Activated T-cell treated with anti-CD3 and anti-CD28 coated beads, Interleukin-2, amount 50 U/mL, for 24 hours (primary cell): ENCODE measurements at regions not wholly inside any gene's neighbourhood (a gene's known extent, or its start where the extent isn't known, plus 50 kb on each side); places are given as distances from the start of the nearest gene placed in this dataset.

Source experiments
- DNase-seq: peaks from one replicate; pipeline ENCODE4 v3.0.0-alpha.2; 2020
- H3K27ac Mint-ChIP-seq: 2 replicates; pipeline ENCODE4 v1.8.0; 2020; ENCODE audit warnings: mild to moderate bottlenecking, mixed read lengths
- H3K27me3 Mint-ChIP-seq: 2 replicates; pipeline ENCODE4 v1.8.0; 2020; ENCODE audit warnings: mixed read lengths
- H3K36me3 Mint-ChIP-seq: 2 replicates; pipeline ENCODE4 v1.8.0; 2020; ENCODE audit warnings: low read depth, mixed read lengths
- H3K4me1 Mint-ChIP-seq: 2 replicates; pipeline ENCODE4 v1.8.0; 2020; ENCODE audit warnings: low read depth, mixed read lengths
- H3K4me3 Mint-ChIP-seq: 2 replicates; pipeline ENCODE4 v1.8.0; 2020; ENCODE audit warnings: mild to moderate bottlenecking, moderate library complexity, mixed read lengths
- H3K9me3 Mint-ChIP-seq: 2 replicates; pipeline ENCODE4 v1.8.0; 2020; ENCODE audit warnings: mixed read lengths

DNA sequence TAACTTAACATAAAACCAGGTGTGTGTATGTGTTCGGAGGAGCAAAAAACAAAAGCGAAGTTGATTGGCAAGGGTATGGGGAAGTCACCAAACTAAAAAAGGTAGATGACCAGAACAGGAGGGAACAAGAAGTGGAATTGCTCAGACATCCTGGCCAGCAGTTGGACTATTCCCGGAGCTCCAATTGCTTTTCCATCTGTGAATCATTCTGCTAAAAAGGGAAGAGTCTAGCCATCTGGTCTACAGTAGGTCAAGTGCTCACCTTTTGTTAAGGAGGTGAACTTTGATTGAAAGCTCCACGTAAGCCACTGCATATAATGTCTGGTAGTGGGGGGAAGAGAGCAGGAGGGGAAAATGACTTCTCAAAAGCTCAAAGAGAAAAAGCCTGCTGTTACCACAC lies 50.0 kb upstream of the BET1 start:
- H3K27me3 Mint-ChIP-seq = peaks cover 36% of the 10 kb centered on the region
- DNase-seq = no peak
- peaks cover 5% of the 10 kb centered on the region for H3K4me1 Mint-ChIP-seq
- H3K36me3 Mint-ChIP-seq = no peaks in the 10 kb centered on the region
- H3K9me3 Mint-ChIP-seq = no peaks in the 10 kb centered on the region
- H3K27ac Mint-ChIP-seq = no peak overlapping the region
- H3K4me3 Mint-ChIP-seq = no peak overlapping the region

DNA sequence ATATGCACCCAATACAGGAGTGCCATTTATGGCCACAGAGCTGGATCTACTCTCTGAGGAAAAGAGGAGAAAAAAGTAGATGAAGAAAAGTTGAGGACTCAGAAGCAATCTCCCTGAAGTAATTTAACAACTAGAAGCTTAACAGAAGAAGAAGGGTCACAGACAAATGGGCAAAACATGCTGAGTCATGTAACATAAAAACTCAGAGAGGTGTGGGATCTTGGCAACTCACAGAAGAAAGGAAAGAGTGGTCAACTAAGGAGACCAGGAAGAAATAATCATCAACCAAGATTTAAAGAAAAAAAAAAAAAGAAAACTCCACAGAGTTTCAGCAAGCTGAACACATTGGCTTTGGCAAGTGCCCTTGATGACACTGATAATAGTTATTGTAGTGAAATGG lies 51.8 kb upstream of the BET1 start:
- no peak for DNase-seq
- Mint-ChIP-seq H3K27me3 (peaks cover 36% of the 10 kb centered on the region), H3K36me3 (no peaks in the 10 kb centered on the region), H3K27ac (no peak overlapping the region), H3K9me3 (no peaks in the 10 kb centered on the region), H3K4me1 (peaks cover 8% of the 10 kb centered on the region), H3K4me3 (no peak overlapping the region)

DNA sequence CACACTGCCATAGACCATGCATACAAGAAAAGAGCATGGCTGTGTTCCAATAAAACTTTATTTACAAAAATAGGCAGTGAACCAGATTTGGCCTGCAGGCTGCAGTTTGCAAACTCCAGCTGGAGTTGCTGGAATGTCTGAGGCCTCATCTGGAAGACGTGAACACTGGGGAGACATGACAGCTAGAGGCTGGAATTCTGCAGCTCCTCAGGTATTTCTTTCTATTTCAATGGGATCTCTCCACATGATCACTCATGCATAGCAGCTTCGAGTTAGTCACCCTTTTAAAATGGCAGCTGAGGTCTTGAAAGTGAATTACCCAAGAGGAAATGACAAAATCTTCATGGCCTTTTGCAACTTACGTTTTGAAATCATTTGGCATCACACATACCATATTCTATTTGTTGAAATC lies 52.6 kb upstream of the BET1 start:
- no peak for DNase-seq
- Mint-ChIP-seq H3K27ac (no peak overlapping the region), H3K27me3 (peaks cover 39% of the 10 kb centered on the region), H3K9me3 (no peaks in the 10 kb centered on the region), H3K36me3 (no peaks in the 10 kb centered on the region), H3K4me3 (no peak overlapping the region), H3K4me1 (peaks cover 14% of the 10 kb centered on the region)

GRCh38 chr7:94057955-94058354 lies 53.8 kb upstream of the BET1 start:
- Mint-ChIP-seq H3K9me3 (no peaks in the 10 kb centered on the region), H3K27ac (no peak overlapping the region), H3K4me1 (peaks cover 22% of the 10 kb centered on the region), H3K4me3 (no peak overlapping the region), H3K36me3 (no peaks in the 10 kb centered on the region), H3K27me3 (peaks cover 45% of the 10 kb centered on the region)
- DNase-seq = no peak

GRCh38 chr7:94059746-94060145 lies 55.6 kb upstream of the BET1 start:
- DNase-seq = no peak
- H3K9me3 Mint-ChIP-seq = no peaks in the 10 kb centered on the region
- peaks cover 48% of the 10 kb centered on the region for H3K27me3 Mint-ChIP-seq
- H3K27ac Mint-ChIP-seq = no peak overlapping the region
- no peaks in the 10 kb centered on the region for H3K36me3 Mint-ChIP-seq
- peaks cover 28% of the 10 kb centered on the region for H3K4me1 Mint-ChIP-seq
- H3K4me3 Mint-ChIP-seq = no peak overlapping the region

DNA sequence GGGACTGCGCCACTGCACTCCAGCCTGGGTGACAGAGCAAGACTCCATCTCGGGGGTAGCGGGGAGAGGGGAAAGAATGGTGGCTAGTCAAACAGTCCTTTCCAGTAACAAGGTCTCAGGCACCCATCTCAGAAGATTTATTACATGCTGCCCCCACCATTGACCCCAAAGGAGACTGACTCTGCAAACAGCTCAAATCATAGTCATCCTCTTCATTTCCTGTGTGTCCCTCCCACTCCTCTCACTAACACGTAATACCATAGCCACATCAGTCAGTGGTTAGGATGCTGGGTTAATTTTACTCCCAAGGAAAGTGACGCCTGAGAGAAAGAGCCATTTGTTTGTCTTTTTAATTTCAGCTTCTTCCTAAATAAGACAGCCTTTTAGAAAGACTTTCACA lies 56.6 kb upstream of the BET1 start:
- H3K9me3 Mint-ChIP-seq = no peaks in the 10 kb centered on the region
- no peaks in the 10 kb centered on the region for H3K36me3 Mint-ChIP-seq
- no peak for DNase-seq
- H3K27ac Mint-ChIP-seq = no peak overlapping the region
- peaks cover 33% of the 10 kb centered on the region for H3K4me1 Mint-ChIP-seq
- peaks cover 55% of the 10 kb centered on the region for H3K27me3 Mint-ChIP-seq
- no peak overlapping the region for H3K4me3 Mint-ChIP-seq

DNA sequence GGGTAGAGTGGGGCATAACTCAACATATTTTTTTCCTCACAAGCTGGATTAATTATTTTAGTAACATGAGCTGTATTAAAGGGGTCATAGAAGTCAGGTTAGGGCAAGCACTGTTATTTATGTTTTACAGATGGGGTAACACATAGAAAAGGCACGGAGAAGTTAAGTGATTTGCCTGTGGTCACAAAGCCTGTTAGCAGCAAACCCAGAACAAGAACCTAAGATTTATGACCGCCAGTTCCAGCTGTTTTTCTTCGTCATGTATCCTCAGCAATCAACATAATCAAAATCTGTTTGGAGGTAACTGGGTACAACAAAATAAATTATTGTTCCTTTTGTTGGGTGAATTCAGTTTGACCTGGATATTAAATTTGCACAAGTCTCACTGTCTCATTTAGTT lies 57.2 kb upstream of the BET1 start:
- Mint-ChIP-seq H3K4me3 (no peak overlapping the region), H3K4me1 (peaks cover 33% of the 10 kb centered on the region), H3K36me3 (no peaks in the 10 kb centered on the region), H3K27ac (no peak overlapping the region), H3K9me3 (no peaks in the 10 kb centered on the region), H3K27me3 (peaks cover 61% of the 10 kb centered on the region)
- DNase-seq = no peak

DNA sequence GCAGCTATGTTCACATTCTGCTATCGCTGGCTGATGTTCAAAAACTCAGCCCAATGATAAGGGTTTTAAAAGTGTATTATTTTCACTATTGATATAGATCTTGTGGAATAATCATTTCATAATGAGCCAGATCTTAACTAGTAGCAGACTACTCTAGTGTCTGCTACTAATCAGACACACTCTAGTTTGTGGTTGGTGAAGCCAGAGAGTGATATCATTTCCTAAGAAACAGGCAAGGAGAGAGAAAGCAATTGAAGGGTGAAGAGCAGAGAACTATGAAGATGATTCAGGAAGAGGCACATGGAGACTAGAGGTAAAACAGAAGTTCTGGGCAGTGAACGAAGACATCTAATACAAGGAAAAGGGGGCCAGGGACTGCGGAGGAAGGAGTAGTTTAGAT lies 58.2 kb upstream of the BET1 start:
- Mint-ChIP-seq H3K36me3 (no peaks in the 10 kb centered on the region), H3K9me3 (no peaks in the 10 kb centered on the region), H3K27ac (no peak overlapping the region), H3K27me3 (peaks cover 68% of the 10 kb centered on the region), H3K4me3 (no peak overlapping the region), H3K4me1 (peaks cover 33% of the 10 kb centered on the region)
- no peak for DNase-seq

- H3K27ac Mint-ChIP-seq = no peak overlapping the region
- no peaks in the 10 kb centered on the region for H3K9me3 Mint-ChIP-seq
- no peak overlapping the region for H3K4me3 Mint-ChIP-seq
- H3K27me3 Mint-ChIP-seq = peaks cover 75% of the 10 kb centered on the region
- no peak for DNase-seq
- H3K36me3 Mint-ChIP-seq = no peaks in the 10 kb centered on the region
- H3K4me1 Mint-ChIP-seq = peaks cover 33% of the 10 kb centered on the region
Observed at GRCh38 chr7:94064541-94065191, 60.5 kb upstream of the BET1 start.

DNA sequence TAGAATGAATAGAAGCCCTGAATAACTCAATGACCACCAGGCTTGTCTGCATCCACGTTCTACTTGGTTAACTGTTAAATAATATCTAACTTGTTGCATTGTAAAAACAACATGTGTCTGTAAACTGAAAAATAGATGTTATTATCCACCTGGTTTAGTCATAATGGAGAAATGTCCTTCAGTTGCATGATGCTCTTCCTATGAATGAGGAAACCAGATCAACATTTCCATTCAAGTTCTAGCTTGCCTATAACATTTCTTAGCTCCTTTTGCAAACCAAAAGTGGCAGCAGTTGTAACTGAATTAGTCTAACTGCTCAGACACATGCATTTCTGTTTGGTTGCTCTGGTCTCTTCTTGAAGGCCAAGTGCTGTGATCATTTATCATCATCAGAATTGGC lies 62.9 kb upstream of the BET1 start:
- Mint-ChIP-seq H3K27me3 (peaks cover 77% of the 10 kb centered on the region), H3K9me3 (no peaks in the 10 kb centered on the region), H3K36me3 (no peaks in the 10 kb centered on the region), H3K4me3 (no peak overlapping the region), H3K4me1 (peaks cover 17% of the 10 kb centered on the region), H3K27ac (no peak overlapping the region)
- DNase-seq = no peak

DNA sequence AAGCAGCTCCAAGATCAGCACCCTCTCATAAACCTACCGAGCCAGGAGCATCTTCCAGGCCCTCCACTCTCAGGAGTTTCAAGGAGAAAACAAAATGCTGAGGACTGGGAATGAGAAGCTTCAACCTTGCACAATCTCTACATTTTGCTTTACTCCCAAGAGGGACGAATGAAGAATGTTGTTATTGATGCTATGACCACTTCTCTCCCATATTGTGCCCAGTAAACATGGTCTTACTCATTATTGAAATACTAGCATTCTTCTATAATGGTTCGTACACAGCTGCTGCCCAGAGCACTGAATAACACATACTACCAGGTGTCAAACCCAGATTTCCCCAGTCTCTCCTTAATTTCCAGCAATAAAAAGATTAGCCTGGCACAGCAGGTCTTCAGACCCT lies 63.4 kb upstream of the BET1 start:
- no peaks in the 10 kb centered on the region for H3K9me3 Mint-ChIP-seq
- H3K36me3 Mint-ChIP-seq = no peaks in the 10 kb centered on the region
- H3K27me3 Mint-ChIP-seq = peaks cover 72% of the 10 kb centered on the region
- no peak overlapping the region for H3K4me3 Mint-ChIP-seq
- peaks cover 13% of the 10 kb centered on the region for H3K4me1 Mint-ChIP-seq
- no peak for DNase-seq
- H3K27ac Mint-ChIP-seq = no peak overlapping the region

DNA sequence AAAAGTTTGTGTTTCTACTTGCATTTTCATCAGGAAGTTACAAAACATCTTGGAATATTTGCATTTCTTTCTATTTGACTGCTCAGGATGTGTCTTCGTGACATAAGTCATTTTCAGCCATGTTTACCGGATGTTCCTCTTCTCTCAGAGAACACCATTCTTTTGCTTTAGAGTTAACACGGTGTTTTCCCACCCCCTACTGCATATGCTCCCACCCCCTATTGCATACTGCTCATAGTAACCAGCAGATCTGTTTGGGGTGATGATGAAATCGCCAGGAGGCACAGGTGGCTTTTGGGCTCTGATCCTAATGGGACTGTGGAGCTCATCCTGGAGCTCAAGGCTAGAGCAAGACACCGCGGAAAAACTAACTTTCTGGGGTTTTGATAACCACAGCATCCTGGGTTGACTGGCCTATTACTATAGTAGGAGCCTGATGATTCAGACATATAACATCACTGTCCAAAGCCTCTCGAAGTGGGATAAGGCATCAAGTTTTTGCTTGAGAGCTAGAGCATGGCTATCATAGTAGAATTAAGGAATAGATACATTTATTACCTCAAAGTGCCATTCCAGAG lies 65.1 kb upstream of the BET1 start:
- Mint-ChIP-seq H3K4me3 (no peak overlapping the region), H3K9me3 (no peaks in the 10 kb centered on the region), H3K27ac (no peak overlapping the region), H3K27me3 (peaks cover 63% of the 10 kb centered on the region), H3K4me1 (peaks cover 9% of the 10 kb centered on the region), H3K36me3 (no peaks in the 10 kb centered on the region)
- no peak for DNase-seq

GRCh38 chr7:94080551-94080950 lies 76.4 kb upstream of the BET1 start:
- no peaks in the 10 kb centered on the region for H3K4me1 Mint-ChIP-seq
- peaks cover 30% of the 10 kb centered on the region for H3K27me3 Mint-ChIP-seq
- no peaks in the 10 kb centered on the region for H3K36me3 Mint-ChIP-seq
- no peak for DNase-seq
- H3K9me3 Mint-ChIP-seq = no peaks in the 10 kb centered on the region
- no peak overlapping the region for H3K27ac Mint-ChIP-seq
- no peak overlapping the region for H3K4me3 Mint-ChIP-seq

DNA sequence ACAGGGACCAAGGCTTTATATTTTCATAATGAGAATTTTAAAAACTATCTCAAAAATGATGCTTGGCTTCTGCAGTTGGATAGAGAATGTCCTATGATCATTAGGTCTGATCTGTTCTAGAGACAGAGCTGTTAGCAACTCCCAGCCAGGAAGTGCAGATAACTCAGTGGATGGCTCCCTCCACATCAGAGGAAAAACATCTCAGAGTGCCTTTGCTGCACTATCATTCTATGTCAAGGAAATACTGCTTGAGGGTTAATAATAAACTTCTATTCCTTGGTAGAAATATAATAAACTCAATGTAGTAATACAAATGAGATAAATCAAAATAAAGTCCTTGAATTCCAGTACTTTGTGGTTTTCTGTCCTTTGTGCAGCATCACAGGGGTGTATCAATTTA lies 78.0 kb upstream of the BET1 start:
- Mint-ChIP-seq H3K27me3 (peaks cover 29% of the 10 kb centered on the region), H3K4me1 (no peaks in the 10 kb centered on the region), H3K4me3 (no peak overlapping the region), H3K36me3 (no peaks in the 10 kb centered on the region), H3K27ac (no peak overlapping the region), H3K9me3 (no peaks in the 10 kb centered on the region)
- no peak for DNase-seq

GRCh38 chr7:94087664-94088352 lies 83.7 kb upstream of the BET1 start:
- no peak for DNase-seq
- peak overlapping the region; percentile 48 for H3K4me3 Mint-ChIP-seq
- peaks cover 14% of the 10 kb centered on the region for H3K4me1 Mint-ChIP-seq
- peaks cover 53% of the 10 kb centered on the region for H3K27me3 Mint-ChIP-seq
- H3K9me3 Mint-ChIP-seq = no peaks in the 10 kb centered on the region
- no peaks in the 10 kb centered on the region for H3K36me3 Mint-ChIP-seq
- H3K27ac Mint-ChIP-seq = no peak overlapping the region
